ENCODE measurements at regions not wholly inside any gene's neighbourhood (a gene's known extent, or its start where the extent isn't known, plus 50 kb on each side); places are given as distances from the start of the nearest gene placed in this dataset.

DNA sequence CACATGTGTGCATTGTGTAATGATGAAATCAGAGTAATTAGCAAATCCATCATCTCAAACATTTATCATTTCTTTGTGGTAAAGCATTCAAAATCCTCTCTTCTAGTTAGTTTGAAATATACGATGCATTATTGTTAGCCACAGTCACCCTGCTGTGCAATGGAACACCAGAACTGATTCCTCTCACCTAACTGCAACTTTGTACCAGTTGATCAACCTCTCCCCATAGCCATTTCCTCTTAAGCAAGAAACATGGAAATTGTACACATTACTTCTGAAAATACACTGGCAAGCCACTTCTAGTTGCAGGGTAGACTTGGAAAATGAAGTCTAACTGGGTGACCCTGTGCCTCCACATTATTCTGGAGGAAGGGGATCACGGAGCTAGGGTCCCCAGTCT, 58.1 kb upstream of the ESR1 start:
- no peak overlapping the region for H3K4me3 Mint-ChIP-seq
- POLR2A ChIA-PET (ENCODE audit: partially characterized antibody): no interaction called here
- no peaks in the 10 kb centered on the region for H3K27me3 ChIP-seq (ENCODE audit: insufficient read depth, low read length)
- peaks cover 0 to 4% (median 0%) of the 10 kb centered on the region in 8 donors for H3K9me3 Mint-ChIP-seq
- intact Hi-C loops (cut with micrococcal nuclease): no loop called here
- no peak overlapping the region for H3K27ac Mint-ChIP-seq
- H3K27ac ChIP-seq (ENCODE audit: low read depth, low read length): no peak overlapping the region
- H3K36me3 Mint-ChIP-seq: peaks cover 0 to 14% of the 10 kb centered on the region in 2 donors
- CTCF ChIA-PET (ENCODE audit: partially characterized antibody): interaction anchor here (1.0 to 1.1 kb wide), 2 partner anchors 8 to 9 kb away, joined by 3 to 4 read pairs; no protein-coding TSS in a partner anchor
- DNase-seq: no peak
- H3K4me1 ChIP-seq (ENCODE audit: insufficient read depth, low read length): no peaks in the 10 kb centered on the region
- no peaks in the 10 kb centered on the region for H3K36me3 ChIP-seq (ENCODE audit: insufficient read depth, low read length)
- no peaks in the 10 kb centered on the region for H3K27me3 Mint-ChIP-seq
- H3K4me1 Mint-ChIP-seq: no peaks in the 10 kb centered on the region
- H3K9me3 ChIP-seq (ENCODE audit: control insufficient read depth in 1 of 2, low read length in 2 of 2): no peaks in the 10 kb centered on the region
- no peak overlapping the region for H3K4me3 ChIP-seq (ENCODE audit: low read length in 2 of 2)

DNA sequence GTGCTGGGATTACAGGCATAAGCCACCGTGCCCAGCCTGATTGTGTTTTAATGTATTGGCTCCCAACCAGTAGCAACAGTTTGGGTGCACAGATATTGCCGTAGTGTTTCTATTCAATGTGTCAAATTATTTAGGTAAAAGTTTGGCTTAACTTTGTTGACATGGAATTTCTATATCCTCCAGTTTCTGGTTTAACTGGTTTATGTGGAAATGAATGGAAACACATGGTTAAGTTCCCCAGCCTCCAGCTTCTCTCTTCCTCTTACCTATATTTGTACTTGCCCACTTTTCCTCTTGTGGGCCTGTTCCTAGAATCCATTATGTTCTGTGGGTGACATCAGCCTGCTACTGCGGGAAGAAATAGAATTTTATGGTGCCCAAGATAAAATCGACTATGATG, 53.9 kb upstream of the ESR1 start:
- intact Hi-C loops (cut with micrococcal nuclease): no loop called here
- Mint-ChIP-seq H3K4me3 (no peak overlapping the region), H3K9me3 (peaks cover 0 to 3% (median 0%) of the 10 kb centered on the region in 8 donors), H3K27ac (peak overlapping the region in 2 of 7 donors; percentile 38 to 42), H3K36me3 (peaks cover 0 to 3% of the 10 kb centered on the region in 2 donors), H3K27me3 (no peaks in the 10 kb centered on the region), H3K4me1 (peaks cover 14 to 24% (median 18%) of the 10 kb centered on the region in 4 donors)
- ChIA-PET CTCF (ENCODE audit: partially characterized antibody) (interaction anchor here (0.6 to 1.5 kb wide), 2 partner anchors 11 to 53 kb away, joined by 3 to 5 read pairs; no protein-coding TSS in a partner anchor), POLR2A (ENCODE audit: partially characterized antibody) (no interaction called here)
- no peaks in the 10 kb centered on the region for H3K9me3 ChIP-seq (ENCODE audit: control insufficient read depth in 1 of 2, low read length in 2 of 2)
- H3K36me3 ChIP-seq (ENCODE audit: insufficient read depth, low read length): no peaks in the 10 kb centered on the region
- H3K4me3 ChIP-seq (ENCODE audit: low read length in 2 of 2): no peak overlapping the region
- H3K27me3 ChIP-seq (ENCODE audit: insufficient read depth, low read length): no peaks in the 10 kb centered on the region
- H3K27ac ChIP-seq (ENCODE audit: low read depth, low read length): no peak overlapping the region
- no peak for DNase-seq
- H3K4me1 ChIP-seq (ENCODE audit: insufficient read depth, low read length): peaks cover 17% of the 10 kb centered on the region

DNA sequence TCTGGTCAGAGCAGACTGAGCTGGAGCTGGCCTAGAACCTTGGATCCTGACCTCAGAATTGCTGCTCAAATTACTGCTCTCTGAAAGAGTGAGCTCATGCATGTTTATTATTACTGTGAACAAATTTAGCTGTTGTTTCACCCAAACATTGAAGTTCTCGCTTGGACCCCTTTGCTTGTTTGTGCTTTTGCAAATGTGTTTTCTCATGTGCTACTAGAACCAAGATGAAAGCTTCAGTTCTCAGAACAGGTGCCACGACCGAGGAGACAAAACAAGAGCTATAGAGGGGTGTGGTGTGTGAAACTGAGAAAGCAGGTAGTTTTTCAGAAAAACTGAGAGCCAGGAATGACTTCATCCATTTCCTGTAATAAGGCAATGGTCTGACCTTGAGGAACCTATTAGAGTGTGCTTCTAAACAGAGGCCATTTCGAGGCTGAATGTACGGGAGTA, 50.0 kb upstream of the ESR1 start:
- H3K27me3 Mint-ChIP-seq: no peaks in the 10 kb centered on the region
- H3K36me3 Mint-ChIP-seq: peaks cover 0 to 3% of the 10 kb centered on the region in 2 donors
- intact Hi-C loops (cut with micrococcal nuclease): loop anchor here (2.0 kb wide), 1 partner anchor 67 kb away; no protein-coding TSS in a partner anchor
- H3K27ac Mint-ChIP-seq: peak overlapping the region; percentile 48 to 90 (median 78)
- no peak overlapping the region for H3K4me3 ChIP-seq (ENCODE audit: low read length in 2 of 2)
- peaks cover 14 to 36% (median 23%) of the 10 kb centered on the region in 4 donors for H3K4me1 Mint-ChIP-seq
- DNase-seq: peak in 3 of 5 donors; percentile 3 to 24 (median 13)
- no peaks in the 10 kb centered on the region for H3K27me3 ChIP-seq (ENCODE audit: insufficient read depth, low read length)
- no peaks in the 10 kb centered on the region for H3K9me3 ChIP-seq (ENCODE audit: control insufficient read depth in 1 of 2, low read length in 2 of 2)
- POLR2A ChIA-PET (ENCODE audit: partially characterized antibody): no interaction called here
- H3K27ac ChIP-seq (ENCODE audit: low read depth, low read length): peak overlapping the region; percentile 45
- peaks cover 0 to 3% (median 0%) of the 10 kb centered on the region in 8 donors for H3K9me3 Mint-ChIP-seq
- no peaks in the 10 kb centered on the region for H3K36me3 ChIP-seq (ENCODE audit: insufficient read depth, low read length)
- H3K4me1 ChIP-seq (ENCODE audit: insufficient read depth, low read length): peaks cover 20% of the 10 kb centered on the region
- H3K4me3 Mint-ChIP-seq: peak overlapping the region in 6 of 8 donors; percentile 15 to 75 (median 32)
- CTCF ChIA-PET (ENCODE audit: partially characterized antibody): interaction anchor here (0.8 to 1.2 kb wide), 3 partner anchors 9 to 140 kb away, joined by 3 to 7 read pairs (median 4); no protein-coding TSS in a partner anchor
